ENCODE measurements at regions not wholly inside any gene's neighbourhood (a gene's known extent, or its start where the extent isn't known, plus 50 kb on each side); places are given as distances from the start of the nearest gene placed in this dataset.

- no peaks in the 10 kb centered on the region for H3K4me1 ChIP-seq
- no peak overlapping the region for H3K27ac ChIP-seq
- TF ChIP-seq, protein P1, sequence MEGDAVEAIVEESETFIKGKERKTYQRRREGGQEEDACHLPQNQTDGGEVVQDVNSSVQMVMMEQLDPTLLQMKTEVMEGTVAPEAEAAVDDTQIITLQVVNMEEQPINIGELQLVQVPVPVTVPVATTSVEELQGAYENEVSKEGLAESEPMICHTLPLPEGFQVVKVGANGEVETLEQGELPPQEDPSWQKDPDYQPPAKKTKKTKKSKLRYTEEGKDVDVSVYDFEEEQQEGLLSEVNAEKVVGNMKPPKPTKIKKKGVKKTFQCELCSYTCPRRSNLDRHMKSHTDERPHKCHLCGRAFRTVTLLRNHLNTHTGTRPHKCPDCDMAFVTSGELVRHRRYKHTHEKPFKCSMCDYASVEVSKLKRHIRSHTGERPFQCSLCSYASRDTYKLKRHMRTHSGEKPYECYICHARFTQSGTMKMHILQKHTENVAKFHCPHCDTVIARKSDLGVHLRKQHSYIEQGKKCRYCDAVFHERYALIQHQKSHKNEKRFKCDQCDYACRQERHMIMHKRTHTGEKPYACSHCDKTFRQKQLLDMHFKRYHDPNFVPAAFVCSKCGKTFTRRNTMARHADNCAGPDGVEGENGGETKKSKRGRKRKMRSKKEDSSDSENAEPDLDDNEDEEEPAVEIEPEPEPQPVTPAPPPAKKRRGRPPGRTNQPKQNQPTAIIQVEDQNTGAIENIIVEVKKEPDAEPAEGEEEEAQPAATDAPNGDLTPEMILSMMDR (IDR thresholded peaks at IDR 0.05) = no peak
- no peaks in the 10 kb centered on the region for H3K27me3 ChIP-seq (ENCODE audit: low read depth)
- ATAC-seq (no peak), DNase-seq (no peak)
- H3K4me3 ChIP-seq = no peak overlapping the region
- H3K9me3 ChIP-seq = peaks cover 6% of the 10 kb centered on the region
- no peaks in the 10 kb centered on the region for H3K36me3 ChIP-seq
- intact Hi-C loops (cut with DNase I) = no loop called here
These were observed 304.8 kb upstream of the ZNF462 start for GRCh38 chr9:106557996-106558667.

GRCh38 chr9:106560540-106560939 lies 302.4 kb upstream of the ZNF462 start:
- DNase-seq (no peak), ATAC-seq (no peak)
- TF ChIP-seq, protein P1 (IDR thresholded peaks at IDR 0.05) = no peak
- Histone ChIP-seq H3K27me3 (ENCODE audit: low read depth) (no peaks in the 10 kb centered on the region), H3K4me1 (no peaks in the 10 kb centered on the region), H3K27ac (no peak overlapping the region), H3K9me3 (no peaks in the 10 kb centered on the region), H3K4me3 (no peak overlapping the region), H3K36me3 (no peaks in the 10 kb centered on the region)
- intact Hi-C loops (cut with DNase I) = no loop called here

DNA sequence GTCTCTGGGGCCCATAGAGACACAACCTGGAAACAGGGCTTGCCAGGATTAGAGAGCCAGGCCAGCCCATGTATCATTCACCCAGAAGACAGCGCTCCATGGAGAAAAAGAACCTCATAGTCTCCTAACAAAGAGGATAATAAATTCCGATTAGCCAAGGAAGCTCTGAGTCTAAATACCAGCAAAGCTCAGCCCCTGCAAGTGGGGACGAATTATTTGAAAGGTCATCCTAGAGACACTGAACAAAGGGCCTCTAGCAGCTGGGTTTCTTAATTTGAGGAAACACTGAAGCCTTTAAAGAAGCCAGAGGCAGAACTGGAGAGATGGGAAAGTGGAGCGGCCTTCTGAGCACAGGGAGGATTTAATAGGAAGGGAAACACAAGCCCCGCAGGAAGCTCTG lies 287.1 kb upstream of the ZNF462 start:
- Histone ChIP-seq H3K9me3 (no peaks in the 10 kb centered on the region), H3K27ac (no peak overlapping the region), H3K27me3 (ENCODE audit: low read depth) (no peaks in the 10 kb centered on the region), H3K4me3 (no peak overlapping the region), H3K36me3 (no peaks in the 10 kb centered on the region), H3K4me1 (no peaks in the 10 kb centered on the region)
- intact Hi-C loops (cut with DNase I) = no loop called here
- no peak for ATAC-seq
- TF ChIP-seq, protein P1 (IDR thresholded peaks at IDR 0.05) = no peak
- DNase-seq = no peak

- no peaks in the 10 kb centered on the region for H3K36me3 ChIP-seq
- H3K27ac ChIP-seq = no peak overlapping the region
- H3K4me1 ChIP-seq = no peaks in the 10 kb centered on the region
- DNase-seq (no peak), ATAC-seq (no peak)
- H3K9me3 ChIP-seq = no peaks in the 10 kb centered on the region
- TF ChIP-seq, protein P1 (IDR thresholded peaks at IDR 0.05) = no peak
- H3K4me3 ChIP-seq = no peak overlapping the region
- intact Hi-C loops (cut with DNase I) = no loop called here
- no peaks in the 10 kb centered on the region for H3K27me3 ChIP-seq (ENCODE audit: low read depth)
These were observed 286.7 kb upstream of the ZNF462 start for GRCh38 chr9:106576232-106576760.

DNA sequence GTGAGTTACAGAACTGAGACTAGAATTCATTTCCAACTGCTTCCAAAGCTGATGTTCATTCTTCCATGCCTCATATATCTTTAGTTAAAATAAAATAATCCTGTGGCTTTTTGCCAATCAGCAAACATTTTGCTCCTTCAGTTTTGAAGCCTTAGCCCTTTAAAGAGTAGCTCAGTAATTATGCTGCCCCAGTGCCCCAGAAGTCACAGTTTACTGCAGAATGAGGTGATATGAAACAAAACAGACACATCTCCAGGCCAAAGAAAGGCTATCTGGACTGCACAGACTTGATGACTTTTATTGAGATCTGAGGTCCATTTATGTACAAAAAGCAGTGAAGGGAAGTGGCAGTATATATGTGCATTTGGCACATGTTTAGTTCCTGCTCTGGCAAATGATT lies 285.8 kb upstream of the ZNF462 start:
- Histone ChIP-seq H3K4me1 (no peaks in the 10 kb centered on the region), H3K36me3 (no peaks in the 10 kb centered on the region), H3K9me3 (no peaks in the 10 kb centered on the region), H3K27ac (no peak overlapping the region), H3K27me3 (ENCODE audit: low read depth) (no peaks in the 10 kb centered on the region), H3K4me3 (no peak overlapping the region)
- TF ChIP-seq, protein P1 (IDR thresholded peaks at IDR 0.05) = no peak
- ATAC-seq (no peak), DNase-seq (no peak)
- intact Hi-C loops (cut with DNase I) = no loop called here
